Stimulated activated CD4-positive, alpha-beta T cell treated with anti-CD3 and anti-CD28 coated beads, Interleukin-4, amount 100 ng/mL, for 48 hours (primary cell): ENCODE measurements at regions not wholly inside any gene's neighbourhood (a gene's known extent, or its start where the extent isn't known, plus 50 kb on each side); places are given as distances from the start of the nearest gene placed in this dataset.

ENCODE experiments used
- DNase-seq, 2 donors: peaks; one replicate each; pipeline ENCODE4 v3.0.0-alpha.2; 2020; ENCODE audit warnings: low read depth in 2 of 2

DNA sequence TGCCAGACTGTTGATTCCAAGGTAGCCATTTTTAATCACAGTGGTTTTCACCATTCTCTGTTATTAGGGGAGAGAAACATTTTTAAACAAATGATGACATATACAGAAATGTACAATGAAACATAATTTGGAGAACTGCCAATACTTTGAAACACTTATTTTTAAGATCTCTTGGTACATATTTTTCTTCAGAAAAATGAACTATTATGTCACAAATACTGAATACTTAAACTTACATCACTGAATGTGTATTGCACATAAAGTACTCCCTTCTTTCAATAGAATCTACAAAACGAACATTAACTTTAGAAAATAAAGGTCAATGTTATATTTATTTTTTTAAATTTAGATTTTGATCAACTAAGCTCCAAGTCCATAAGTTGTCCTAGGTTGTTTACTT lies 71.7 kb upstream of the CPNE8 start:
- no peak for DNase-seq

DNA sequence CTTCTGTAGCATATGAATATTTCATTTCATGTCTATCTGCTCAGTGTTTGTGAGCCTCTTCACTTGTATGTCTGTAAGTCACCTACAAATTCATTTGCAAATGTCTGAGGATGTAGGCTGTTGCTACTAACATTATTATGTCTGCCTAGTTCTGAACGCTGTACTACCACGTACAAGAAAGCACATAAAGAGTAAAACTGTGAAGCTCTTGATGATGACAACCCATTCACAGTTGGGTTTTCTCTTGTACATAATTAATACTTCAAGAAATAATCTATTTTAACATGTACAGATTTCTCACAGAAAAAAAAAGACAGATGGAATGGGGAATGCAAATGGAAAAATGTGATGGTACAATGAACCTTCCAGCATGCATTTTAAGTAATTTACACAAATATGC lies 64.3 kb upstream of the CPNE8 start:
- no peak for DNase-seq

DNA sequence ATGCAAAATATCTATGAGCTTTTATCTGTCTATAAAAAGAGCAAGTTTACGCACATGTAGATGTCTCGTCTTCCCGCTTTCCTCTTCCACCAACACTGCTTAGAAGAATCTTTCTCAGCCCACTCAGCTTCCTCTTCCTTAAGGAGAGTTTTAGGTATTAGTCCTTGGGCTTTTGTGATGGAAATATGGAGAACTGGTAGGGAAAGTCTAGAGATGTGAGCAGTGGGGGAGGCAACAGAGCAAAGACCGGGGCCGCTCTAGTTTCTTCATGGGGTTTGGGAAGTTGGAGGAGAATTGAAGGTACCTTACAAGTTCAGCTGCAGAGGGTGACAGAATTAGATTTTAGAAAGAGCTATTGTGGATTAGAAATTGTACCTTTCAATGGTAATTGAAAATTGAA lies 56.3 kb upstream of the CPNE8 start:
- no peak for DNase-seq

DNA sequence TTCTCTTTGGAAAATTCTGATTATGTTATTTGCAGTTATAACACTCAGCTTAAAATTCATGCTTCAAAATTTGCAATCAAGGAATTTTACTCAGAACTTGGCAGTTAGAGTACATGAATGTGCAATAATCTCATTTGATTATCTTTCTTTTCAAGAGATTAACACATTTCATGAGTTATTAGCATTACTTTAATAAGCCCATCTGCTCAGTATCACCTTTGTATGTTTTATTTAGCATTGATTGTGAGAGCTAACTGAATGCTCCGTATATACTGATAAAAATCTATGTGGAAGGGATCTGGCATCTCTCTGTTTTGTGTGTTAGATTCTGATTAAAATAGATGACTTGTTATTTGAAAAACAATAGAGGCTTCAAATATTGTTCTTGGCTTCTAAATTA lies 55.6 kb upstream of the CPNE8 start:
- DNase-seq: no peak

DNA sequence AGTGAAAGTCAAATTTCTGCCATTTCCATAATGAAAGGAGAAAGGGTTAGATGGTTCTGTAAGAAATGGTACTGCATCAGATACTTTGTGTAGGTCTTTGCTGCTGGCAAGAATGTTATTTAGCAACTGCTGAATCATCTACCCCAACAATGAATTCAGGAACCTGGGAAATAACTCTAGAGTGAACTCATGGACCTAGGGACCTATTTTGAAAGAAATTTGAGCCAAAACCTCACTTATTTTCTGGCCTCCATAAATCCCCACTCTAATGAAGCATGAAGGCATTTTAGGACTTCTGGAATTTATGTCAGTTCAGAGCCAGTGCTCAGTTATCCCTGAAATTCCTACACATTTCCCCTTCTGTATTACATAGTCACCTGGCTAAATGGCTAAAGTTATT lies 50.9 kb upstream of the CPNE8 start:
- DNase-seq: no peak
